EL (cell line): ENCODE measurements at regions not wholly inside any gene's neighbourhood (a gene's known extent, or its start where the extent isn't known, plus 50 kb on each side); places are given as distances from the start of the nearest gene placed in this dataset.
"Not testable (repeated sequence)": the region's sequence is repeated elsewhere in the genome, so short reads cannot be mapped to it uniquely, and the experiment has no call there.

ENCODE experiments used
- DNase-seq: peaks from one replicate; pipeline ENCODE4 v3.0.0-alpha.2; 2016

- no peak for DNase-seq
Observed at GRCh38 chr11:92436034-92436920, 211.7 kb downstream of the FAT3 start.

GRCh38 chr11:92439133-92439532 lies 214.5 kb downstream of the FAT3 start:
- no peak for DNase-seq

GRCh38 chr11:92440701-92441442 lies 216.3 kb downstream of the FAT3 start:
- peak; percentile 30 for DNase-seq

GRCh38 chr11:92441443-92441726 lies 216.8 kb downstream of the FAT3 start:
- no peak for DNase-seq

GRCh38 chr11:92443199-92443598 lies 218.6 kb downstream of the FAT3 start:
- no peak for DNase-seq

- no peak for DNase-seq
Observed at GRCh38 chr11:92447586-92447985, 223.0 kb downstream of the FAT3 start.

- no peak for DNase-seq
Observed at GRCh38 chr11:92449222-92449621, 224.6 kb downstream of the FAT3 start.

- DNase-seq: no peak
Observed at GRCh38 chr11:92449780-92450179, 225.2 kb downstream of the FAT3 start.

- no peak for DNase-seq
Observed at GRCh38 chr11:92451063-92451462, 226.4 kb downstream of the FAT3 start.

GRCh38 chr11:92453055-92453454 lies 228.4 kb downstream of the FAT3 start:
- peak; percentile 65 for DNase-seq

GRCh38 chr11:92455210-92455790 lies 230.7 kb downstream of the FAT3 start:
- no peak for DNase-seq

- DNase-seq: peak; percentile 48
Observed at GRCh38 chr11:92457250-92457649, 232.6 kb downstream of the FAT3 start.

- DNase-seq: no peak
Observed at GRCh38 chr11:92458486-92458885, 233.9 kb downstream of the FAT3 start.

- no peak for DNase-seq
Observed at GRCh38 chr11:92460213-92460612, 235.6 kb downstream of the FAT3 start.

- no peak for DNase-seq
Observed at GRCh38 chr11:92461447-92461846, 236.8 kb downstream of the FAT3 start.

- DNase-seq: no peak
Observed at GRCh38 chr11:92462821-92463220, 238.2 kb downstream of the FAT3 start.

GRCh38 chr11:92464822-92465221 lies 240.2 kb downstream of the FAT3 start:
- no peak for DNase-seq

GRCh38 chr11:92465410-92465809 lies 240.8 kb downstream of the FAT3 start:
- DNase-seq: not testable (repeated sequence)

- DNase-seq: peak; percentile 59
Observed at GRCh38 chr11:92473736-92474135, 249.1 kb downstream of the FAT3 start.

GRCh38 chr11:92475316-92475715 lies 250.7 kb downstream of the FAT3 start:
- DNase-seq: no peak

GRCh38 chr11:92475819-92476218 lies 251.2 kb downstream of the FAT3 start:
- no peak for DNase-seq

GRCh38 chr11:92477686-92478085 lies 253.1 kb downstream of the FAT3 start:
- DNase-seq: no peak

GRCh38 chr11:92480499-92480898 lies 255.9 kb downstream of the FAT3 start:
- DNase-seq: peak; percentile 37

GRCh38 chr11:92482492-92483060 lies 258.0 kb downstream of the FAT3 start:
- DNase-seq: no peak
